K562 (cell line): ENCODE measurements at regions not wholly inside any gene's neighbourhood (a gene's known extent, or its start where the extent isn't known, plus 50 kb on each side); places are given as distances from the start of the nearest gene placed in this dataset.

Source experiments
- ARID1B ChIP-seq: fragments of 450-650 bp; IDR thresholded peaks from 2 replicates; pipeline ENCODE4 v1.6.1; 2016; ENCODE audit warnings: antibody characterized with exemption, mild to moderate bottlenecking, inconsistent platforms
- BCOR ChIP-seq: fragments of 450-650 bp; IDR thresholded peaks from 2 replicates; pipeline ENCODE4 v1.6.1; 2016
- BRF2 ChIP-seq: IDR thresholded peaks from 3 replicates; pipeline ENCODE4 v1.6.1; 2011; ENCODE audit warnings: borderline replicate concordance, mild to moderate bottlenecking; ENCODE audit not compliant: insufficient read length, insufficient read depth
- CHD4 ChIP-seq: fragments of 200-600 bp; sonication (generic); IDR thresholded peaks from 3 replicates; pipeline ENCODE4 v1.6.1; 2012; ENCODE audit warnings: low read depth, mild to moderate bottlenecking, mixed read lengths, low read length, inconsistent platforms; ENCODE audit not compliant: insufficient read depth, insufficient replicate concordance, poor library complexity, severe bottlenecking
- HBP1 ChIP-seq: fragments of 450-650 bp; formaldehyde crosslinking; IDR thresholded peaks from 2 replicates; pipeline ENCODE4 v1.4.0; 2022; ENCODE audit warnings: missing genetic modification characterization
- HDAC6 ChIP-seq: IDR thresholded peaks from 2 replicates; pipeline ENCODE4 v1.6.1; 2012; ENCODE audit warnings: low read depth, mild to moderate bottlenecking, control low read depth, inconsistent platforms, low read length, moderate library complexity
- HNRNPLL ChIP-seq: fragments of 200-400 bp; formaldehyde crosslinking; IDR thresholded peaks from 2 replicates; pipeline ENCODE4 v1.6.1; 2017; ENCODE audit warnings: low read length, low read depth, mild to moderate bottlenecking; ENCODE audit not compliant: poor library complexity, severe bottlenecking
- MNT ChIP-seq, 2 experiments: fragments of 450-650 bp; conservative IDR thresholded peaks; 2 replicates each; pipeline ENCODE4 v1.6.1; 2017; ENCODE audit warnings: mild to moderate bottlenecking in 2 of 2, moderate library complexity in 2 of 2
- MYBL2 ChIP-seq, 2 experiments: fragments of 450-650 bp in 1 of 2; sonication (generic) in 1 of 2; formaldehyde crosslinking in 1 of 2; IDR thresholded peaks; 2 replicates each; pipeline versions ENCODE4 v1.6.1 to v1.8.1; 2017 to 2022; ENCODE audit warnings: borderline replicate concordance in 1 of 2, inconsistent platforms in 1 of 2, low read depth in 1 of 2, mild to moderate bottlenecking in 1 of 2, missing genetic modification reagents in 1 of 2, moderate library complexity in 1 of 2
- NRF1 ChIP-seq, 2 experiments: fragments of 450-650 bp; IDR thresholded peaks in 1 of 2; conservative IDR thresholded peaks in 1 of 2; 2 replicates each; pipeline ENCODE4 v1.6.1; 2014; ENCODE audit warnings: mild to moderate bottlenecking in 2 of 2
- RFX7 ChIP-seq: fragments of 250-450 bp; sonication (Bioruptor Pico); IDR thresholded peaks from 2 replicates; pipeline ENCODE4 v1.5.1; 2021; ENCODE audit warnings: mild to moderate bottlenecking
- STAT5B ChIP-seq: fragments of 250-450 bp; sonication (Bioruptor Pico); IDR thresholded peaks from 2 replicates; pipeline ENCODE4 v1.8.0; 2021; ENCODE audit warnings: mild to moderate bottlenecking, inconsistent platforms
- YBX1 ChIP-seq: fragments of 450-650 bp; IDR thresholded peaks from 2 replicates; pipeline ENCODE4 v1.7.1; 2016; ENCODE audit warnings: mild to moderate bottlenecking
- ZHX1 ChIP-seq: fragments of 150-350 bp; conservative IDR thresholded peaks from 2 replicates; pipeline ENCODE4 v1.6.1; 2014; ENCODE audit warnings: low read length
- ZNF398 ChIP-seq: fragments of 250-450 bp; sonication (Bioruptor Pico); IDR thresholded peaks from 2 replicates; pipeline ENCODE4 v1.8.0; 2021; ENCODE audit warnings: moderate library complexity, mild to moderate bottlenecking, inconsistent platforms
- ZNF444 ChIP-seq: fragments of 250-450 bp; sonication (Bioruptor Pico); IDR thresholded peaks from 2 replicates; pipeline ENCODE4 v1.4.0; 2020; ENCODE audit warnings: mild to moderate bottlenecking, moderate library complexity
- ZNF717 ChIP-seq: fragments of 250-450 bp; sonication (Bioruptor Pico); IDR thresholded peaks from 2 replicates; pipeline ENCODE4 v1.5.0; 2021

GRCh38 chr6:14734416-14735340 is 511.2 kb upstream of the JARID2 start (continued):
- TF ChIP-seq STAT5B (CRISPR knock-in tag) (no peak), HNRNPLL (no peak), BCOR (peak; percentile 70; the same call in 1 of the 2 replicates), ZNF398 (no peak), YBX1 (no peak), ZNF444 (CRISPR knock-in tag) (no peak), CHD4 (no peak), MNT (conservative IDR thresholded peaks at IDR 0.05) (peak; percentile 49 to 79; a peak in 3 of 4 replicates), NRF1 (conservative IDR thresholded peaks at IDR 0.05 in 1 of 2, IDR thresholded peaks at IDR 0.05 in 1 of 2) (peak in 1 of 2 experiments; percentile 29; a peak in 2 of 4 replicates), BRF2 (no peak), ZNF717 (CRISPR knock-in tag) (no peak; the same call in 1 of the 2 replicates), HDAC6 (no peak), RFX7 (CRISPR knock-in tag) (no peak), MYBL2 (IDR thresholded peaks at IDR 0.05; ENCODE audit: low read depth) (no peak; the same call in 1 of the 2 replicates), MYBL2 (CRISPR knock-in tag; IDR thresholded peaks at IDR 0.05; ENCODE audit: borderline replicate concordance) (no peak), ZHX1 (no peak), HBP1 (CRISPR knock-in tag) (no peak; the same call in 1 of the 2 replicates), ARID1B (peak; percentile 100)
